GM23338 (cell line): ENCODE measurements at regions not wholly inside any gene's neighbourhood (a gene's known extent, or its start where the extent isn't known, plus 50 kb on each side); places are given as distances from the start of the nearest gene placed in this dataset.
"Not testable (repeated sequence)": the region's sequence is repeated elsewhere in the genome, so short reads cannot be mapped to it uniquely, and the experiment has no call there.

ENCODE experiments used
- ATAC-seq: fragments of 200-7000 bp; cut with Tn5 transposase; 3 replicates; pipeline ENCODE4 v1.9.1; 2020
- DNase-seq: peaks from one replicate; pipeline ENCODE4 v3.0.0-alpha.2; 2015; ENCODE audit warnings: low spot score
- H2AFZ ChIP-seq: fragments of 200-600 bp; sonication (generic); 2 replicates; pipeline ENCODE4 v1.8.0; 2016; ENCODE audit warnings: antibody characterized with exemption, mild to moderate bottlenecking, moderate library complexity
- H3F3A ChIP-seq: fragments of 200-600 bp; sonication (generic); replicated peaks from 2 replicates; pipeline ENCODE4 v1.8.0; 2017; ENCODE audit warnings: antibody characterized with exemption, mixed run types, low read depth
- H3K27ac ChIP-seq: fragments of 200-600 bp; sonication (generic); 2 replicates; pipeline ENCODE4 v1.6.1; 2016; ENCODE audit warnings: low read depth
- H3K27me3 ChIP-seq: fragments of 200-600 bp; sonication (generic); 2 replicates; pipeline ENCODE4 v1.8.0; 2016; ENCODE audit warnings: mild to moderate bottlenecking, mixed run types, moderate library complexity; ENCODE audit not compliant: insufficient read depth
- H3K36me3 ChIP-seq: fragments of 200-600 bp; sonication (generic); 2 replicates; pipeline ENCODE4 v1.8.0; 2016; ENCODE audit warnings: mild to moderate bottlenecking; ENCODE audit not compliant: insufficient read depth
- H3K4me1 ChIP-seq: fragments of 200-600 bp; sonication (generic); 2 replicates; pipeline ENCODE4 v1.8.0; 2016; ENCODE audit warnings: mild to moderate bottlenecking, moderate library complexity; ENCODE audit not compliant: insufficient read depth
- H3K4me2 ChIP-seq: fragments of 200-600 bp; sonication (generic); 2 replicates; pipeline ENCODE4 v1.7.1; 2017; ENCODE audit warnings: mixed run types
- H3K4me3 ChIP-seq: fragments of 200-600 bp; sonication (generic); 2 replicates; pipeline ENCODE4 v1.6.1; 2016; ENCODE audit warnings: mixed run types
- H3K79me2 ChIP-seq: fragments of 200-600 bp; sonication (generic); replicated peaks from 2 replicates; pipeline ENCODE4 v1.8.0; 2017; ENCODE audit warnings: mild to moderate bottlenecking; ENCODE audit not compliant: insufficient read depth
- H3K9me2 ChIP-seq: fragments of 200-600 bp; sonication (generic); 2 replicates; pipeline ENCODE4 v1.8.0; 2017; ENCODE audit not compliant: insufficient read depth
- H4K20me1 ChIP-seq: fragments of 200-600 bp; sonication (generic); replicated peaks from 2 replicates; pipeline ENCODE4 v1.8.0; 2017; ENCODE audit warnings: mild to moderate bottlenecking; ENCODE audit not compliant: insufficient read depth
- H3K27ac Mint-ChIP-seq: 2 replicates; pipeline ENCODE4 v1.8.0; 2020; ENCODE audit warnings: inconsistent platforms, mild to moderate bottlenecking, moderate library complexity, mixed read lengths
- H3K27me3 Mint-ChIP-seq: 3 replicates; pipeline ENCODE4 v1.8.0; 2022; ENCODE audit warnings: low read depth, mild to moderate bottlenecking, moderate library complexity, mixed read lengths, inconsistent platforms; ENCODE audit not compliant: insufficient read depth, poor library complexity
- H3K36me3 Mint-ChIP-seq: 3 replicates; pipeline ENCODE4 v1.8.0; 2021; ENCODE audit warnings: low read depth, mild to moderate bottlenecking, inconsistent platforms, moderate library complexity, mixed read lengths
- H3K4me1 Mint-ChIP-seq: 3 replicates; pipeline ENCODE4 v1.8.0; 2020; ENCODE audit warnings: mild to moderate bottlenecking, inconsistent platforms, mixed read lengths
- H3K4me3 Mint-ChIP-seq: 3 replicates; pipeline ENCODE4 v1.8.0; 2021; ENCODE audit warnings: moderate library complexity, mild to moderate bottlenecking, inconsistent platforms, mixed read lengths
- H3K9me3 Mint-ChIP-seq: 3 replicates; pipeline ENCODE4 v1.8.0; 2020; ENCODE audit warnings: moderate library complexity, mild to moderate bottlenecking, inconsistent platforms, mixed read lengths
- CREB1 ChIP-seq: fragments of 250-450 bp; sonication (Bioruptor Pico); IDR thresholded peaks from 2 replicates; pipeline ENCODE4 v1.5.0; 2020; ENCODE audit warnings: low read depth, mild to moderate bottlenecking, moderate library complexity
- EZH2 ChIP-seq: fragments of 200-600 bp; sonication (generic); IDR thresholded peaks from one replicate; pipeline ENCODE4 v1.8.0; 2017; ENCODE audit warnings: antibody characterized with exemption, mild to moderate bottlenecking, low read depth; ENCODE audit not compliant: unreplicated experiment
- EZH2phosphoT487 ChIP-seq: fragments of 200-600 bp; sonication (generic); IDR thresholded peaks from one replicate; pipeline ENCODE4 v1.8.1; 2018; ENCODE audit warnings: antibody characterized with exemption; ENCODE audit not compliant: unreplicated experiment
- JUNB ChIP-seq: IDR thresholded peaks from one replicate; pipeline ENCODE4 v1.6.1; 2016; ENCODE audit warnings: antibody characterized with exemption; ENCODE audit not compliant: unreplicated experiment
- NANOG ChIP-seq: IDR thresholded peaks from 2 replicates; pipeline ENCODE4 v1.6.1; 2016; ENCODE audit warnings: antibody characterized with exemption, borderline replicate concordance
- POLR2AphosphoS5 ChIP-seq: IDR thresholded peaks from 2 replicates; pipeline ENCODE4 v1.6.1; 2016; ENCODE audit warnings: antibody characterized with exemption, low read depth
- STAT1 ChIP-seq: IDR thresholded peaks from one replicate; pipeline ENCODE4 v1.6.1; 2016; ENCODE audit warnings: antibody characterized with exemption; ENCODE audit not compliant: unreplicated experiment
- ZNF114 ChIP-seq: fragments of 250-450 bp; sonication (Bioruptor Pico); IDR thresholded peaks from 2 replicates; pipeline ENCODE4 v1.5.0; 2020; ENCODE audit warnings: mild to moderate bottlenecking, moderate library complexity
- ZNF331 ChIP-seq: fragments of 250-450 bp; sonication (Bioruptor Pico); IDR thresholded peaks from 2 replicates; pipeline ENCODE4 v1.5.0; 2020; ENCODE audit warnings: low read depth, mild to moderate bottlenecking, moderate library complexity
- TF ChIP-seq, protein P1 (sequence below): IDR thresholded peaks from 2 replicates; pipeline ENCODE4 v1.6.1; 2016; ENCODE audit warnings: antibody characterized with exemption
- TF ChIP-seq, protein P2 (sequence below): IDR thresholded peaks from one replicate; pipeline ENCODE4 v1.6.1; 2018; ENCODE audit warnings: antibody characterized with exemption; ENCODE audit not compliant: unreplicated experiment
- TF ChIP-seq, protein P3 (sequence below), 2 experiments: fragments of 200-600 bp in 1 of 2; sonication (generic) in 1 of 2; conservative IDR thresholded peaks; 2 replicates each; pipeline versions ENCODE4 v1.5.1 to v1.6.1; 2016 to 2017; ENCODE audit warnings: antibody characterized with exemption in 2 of 2, low read depth in 2 of 2, mild to moderate bottlenecking in 2 of 2, moderate library complexity in 1 of 2

DNA sequence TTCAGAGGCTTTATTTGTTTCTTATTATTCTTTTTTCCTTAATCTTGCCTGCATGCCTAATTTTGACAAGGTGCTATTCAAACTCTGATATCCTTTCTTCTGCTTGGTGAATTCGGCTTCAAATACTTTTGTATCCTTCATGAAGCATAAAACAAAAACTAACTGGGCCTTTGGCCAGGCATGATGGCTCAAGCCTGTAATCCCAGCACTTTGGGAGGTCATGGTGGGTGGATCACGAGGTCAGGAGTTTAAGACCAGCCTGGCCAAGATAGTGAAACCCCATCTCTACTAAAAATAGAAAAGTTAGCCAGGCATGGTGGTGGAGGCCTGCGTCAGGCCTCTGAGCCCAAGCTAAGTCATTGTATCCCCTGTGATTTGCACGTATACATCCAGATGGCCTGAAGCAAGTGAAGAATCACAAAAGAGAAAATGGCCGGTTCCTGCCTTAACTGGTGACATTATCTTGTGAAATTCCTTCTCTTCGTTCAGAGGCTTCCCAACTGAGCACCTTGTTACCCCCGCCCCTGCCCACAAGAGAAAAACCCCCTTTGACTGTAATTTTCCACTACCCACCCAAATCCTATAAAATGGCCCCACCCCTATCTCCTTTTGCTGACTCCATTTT is 191.9 kb downstream of the ZNF486 start:
- not testable (repeated sequence) for H3K9me3 Mint-ChIP-seq

DNA sequence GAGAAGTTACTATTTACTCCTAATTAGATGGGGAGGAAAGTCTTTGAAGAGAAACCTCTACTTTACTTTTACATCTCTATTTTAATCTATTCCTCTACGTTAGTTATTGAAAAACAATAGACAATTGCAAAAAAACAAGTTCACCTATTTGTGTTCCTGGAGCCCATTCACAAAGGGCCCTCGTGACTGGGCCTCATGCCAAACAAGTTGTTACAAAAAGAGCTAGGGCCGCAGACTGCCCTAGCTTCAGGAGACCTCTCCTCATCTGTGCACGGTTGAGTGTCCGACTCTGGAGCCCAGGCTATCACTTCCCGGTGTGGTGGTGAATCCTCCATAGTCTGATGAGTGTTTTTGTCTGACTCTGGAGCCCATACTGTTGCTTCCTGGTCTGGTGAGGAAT is 190.9 kb downstream of the ZNF486 start:
- Mint-ChIP-seq H3K9me3 (no peaks in the 10 kb centered on the region; the same call in 1 of the 3 replicates), H3K4me1 (peaks cover 27% of the 10 kb centered on the region; the same call in 2 of the 3 replicates), H3K27me3 (peaks cover 11% of the 10 kb centered on the region), H3K36me3 (no peaks in the 10 kb centered on the region; the same call in 2 of the 3 replicates), H3K4me3 (no peak overlapping the region), H3K27ac (no peak overlapping the region)
- no peak overlapping the region for H3K4me2 ChIP-seq
- H3K27me3 ChIP-seq, result peaks cover 7% of the 10 kb centered on the region
- H3K79me2 ChIP-seq, result no peaks in the 10 kb centered on the region
- DNase-seq (no peak), ATAC-seq (no peak)
- no peak overlapping the region for H2AFZ ChIP-seq
- H3K9me2 ChIP-seq, result no peaks in the 10 kb centered on the region
- H3K27ac ChIP-seq, result no peak overlapping the region
- H3K4me3 ChIP-seq, result no peak overlapping the region
- no peaks in the 10 kb centered on the region for H3K36me3 ChIP-seq
- H4K20me1 ChIP-seq, result no peaks in the 10 kb centered on the region
- H3K4me1 ChIP-seq, result peaks cover 31% of the 10 kb centered on the region
- no peaks in the 10 kb centered on the region for H3F3A ChIP-seq
- no peak for TF ChIP-seq ZNF331
- TF ChIP-seq ZNF114 (CRISPR knock-in tag), result no peak
- TF ChIP-seq, protein P1, sequence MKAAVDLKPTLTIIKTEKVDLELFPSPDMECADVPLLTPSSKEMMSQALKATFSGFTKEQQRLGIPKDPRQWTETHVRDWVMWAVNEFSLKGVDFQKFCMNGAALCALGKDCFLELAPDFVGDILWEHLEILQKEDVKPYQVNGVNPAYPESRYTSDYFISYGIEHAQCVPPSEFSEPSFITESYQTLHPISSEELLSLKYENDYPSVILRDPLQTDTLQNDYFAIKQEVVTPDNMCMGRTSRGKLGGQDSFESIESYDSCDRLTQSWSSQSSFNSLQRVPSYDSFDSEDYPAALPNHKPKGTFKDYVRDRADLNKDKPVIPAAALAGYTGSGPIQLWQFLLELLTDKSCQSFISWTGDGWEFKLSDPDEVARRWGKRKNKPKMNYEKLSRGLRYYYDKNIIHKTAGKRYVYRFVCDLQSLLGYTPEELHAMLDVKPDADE, result no peak
- TF ChIP-seq EZH2, result no peak
- TF ChIP-seq, protein P2, sequence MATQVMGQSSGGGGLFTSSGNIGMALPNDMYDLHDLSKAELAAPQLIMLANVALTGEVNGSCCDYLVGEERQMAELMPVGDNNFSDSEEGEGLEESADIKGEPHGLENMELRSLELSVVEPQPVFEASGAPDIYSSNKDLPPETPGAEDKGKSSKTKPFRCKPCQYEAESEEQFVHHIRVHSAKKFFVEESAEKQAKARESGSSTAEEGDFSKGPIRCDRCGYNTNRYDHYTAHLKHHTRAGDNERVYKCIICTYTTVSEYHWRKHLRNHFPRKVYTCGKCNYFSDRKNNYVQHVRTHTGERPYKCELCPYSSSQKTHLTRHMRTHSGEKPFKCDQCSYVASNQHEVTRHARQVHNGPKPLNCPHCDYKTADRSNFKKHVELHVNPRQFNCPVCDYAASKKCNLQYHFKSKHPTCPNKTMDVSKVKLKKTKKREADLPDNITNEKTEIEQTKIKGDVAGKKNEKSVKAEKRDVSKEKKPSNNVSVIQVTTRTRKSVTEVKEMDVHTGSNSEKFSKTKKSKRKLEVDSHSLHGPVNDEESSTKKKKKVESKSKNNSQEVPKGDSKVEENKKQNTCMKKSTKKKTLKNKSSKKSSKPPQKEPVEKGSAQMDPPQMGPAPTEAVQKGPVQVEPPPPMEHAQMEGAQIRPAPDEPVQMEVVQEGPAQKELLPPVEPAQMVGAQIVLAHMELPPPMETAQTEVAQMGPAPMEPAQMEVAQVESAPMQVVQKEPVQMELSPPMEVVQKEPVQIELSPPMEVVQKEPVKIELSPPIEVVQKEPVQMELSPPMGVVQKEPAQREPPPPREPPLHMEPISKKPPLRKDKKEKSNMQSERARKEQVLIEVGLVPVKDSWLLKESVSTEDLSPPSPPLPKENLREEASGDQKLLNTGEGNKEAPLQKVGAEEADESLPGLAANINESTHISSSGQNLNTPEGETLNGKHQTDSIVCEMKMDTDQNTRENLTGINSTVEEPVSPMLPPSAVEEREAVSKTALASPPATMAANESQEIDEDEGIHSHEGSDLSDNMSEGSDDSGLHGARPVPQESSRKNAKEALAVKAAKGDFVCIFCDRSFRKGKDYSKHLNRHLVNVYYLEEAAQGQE, result no peak
- TF ChIP-seq, protein P3, sequence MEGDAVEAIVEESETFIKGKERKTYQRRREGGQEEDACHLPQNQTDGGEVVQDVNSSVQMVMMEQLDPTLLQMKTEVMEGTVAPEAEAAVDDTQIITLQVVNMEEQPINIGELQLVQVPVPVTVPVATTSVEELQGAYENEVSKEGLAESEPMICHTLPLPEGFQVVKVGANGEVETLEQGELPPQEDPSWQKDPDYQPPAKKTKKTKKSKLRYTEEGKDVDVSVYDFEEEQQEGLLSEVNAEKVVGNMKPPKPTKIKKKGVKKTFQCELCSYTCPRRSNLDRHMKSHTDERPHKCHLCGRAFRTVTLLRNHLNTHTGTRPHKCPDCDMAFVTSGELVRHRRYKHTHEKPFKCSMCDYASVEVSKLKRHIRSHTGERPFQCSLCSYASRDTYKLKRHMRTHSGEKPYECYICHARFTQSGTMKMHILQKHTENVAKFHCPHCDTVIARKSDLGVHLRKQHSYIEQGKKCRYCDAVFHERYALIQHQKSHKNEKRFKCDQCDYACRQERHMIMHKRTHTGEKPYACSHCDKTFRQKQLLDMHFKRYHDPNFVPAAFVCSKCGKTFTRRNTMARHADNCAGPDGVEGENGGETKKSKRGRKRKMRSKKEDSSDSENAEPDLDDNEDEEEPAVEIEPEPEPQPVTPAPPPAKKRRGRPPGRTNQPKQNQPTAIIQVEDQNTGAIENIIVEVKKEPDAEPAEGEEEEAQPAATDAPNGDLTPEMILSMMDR (conservative IDR thresholded peaks at IDR 0.05; ENCODE audit: low read depth in 2 of 2), result no peak
- TF ChIP-seq JUNB, result no peak
- TF ChIP-seq POLR2AphosphoS5, result no peak
- no peak for TF ChIP-seq EZH2phosphoT487
- TF ChIP-seq NANOG, result no peak
- TF ChIP-seq CREB1 (CRISPR knock-in tag), result no peak
- TF ChIP-seq STAT1, result no peak

More for the DNA sequence above, 191.9 kb downstream of the ZNF486 start:
- H3K36me3 ChIP-seq, H4K20me1 ChIP-seq, H3F3A ChIP-seq, H3K27ac Mint-ChIP-seq, DNase-seq, H3K79me2 ChIP-seq, H3K36me3 Mint-ChIP-seq, H3K4me3 ChIP-seq, H3K4me3 Mint-ChIP-seq, H3K9me2 ChIP-seq, H2AFZ ChIP-seq, ATAC-seq: not testable (repeated sequence)
- Mint-ChIP-seq H3K27me3 (peaks cover 12% of the 10 kb centered on the region), H3K4me1 (peaks cover 29% of the 10 kb centered on the region; the same call in 2 of the 3 replicates)
- peaks cover 13% of the 10 kb centered on the region for H3K27me3 ChIP-seq
- H3K27ac ChIP-seq, result peak overlapping the region; percentile 63; the same call in 1 of the 2 replicates
- peaks cover 31% of the 10 kb centered on the region for H3K4me1 ChIP-seq
- H3K4me2 ChIP-seq, result peak overlapping the region; percentile 16; the same call in 1 of the 2 replicates
